ENCODE measurements at regions not wholly inside any gene's neighbourhood (a gene's known extent, or its start where the extent isn't known, plus 50 kb on each side); places are given as distances from the start of the nearest gene placed in this dataset.

GRCh38 chr12:127223011-127223410 lies 1044.0 kb upstream of the TMEM132C start:
- DNase-seq (ENCODE audit: low spot score): no peak
- no peak for ATAC-seq (ENCODE audit: insufficient number of reproducible peaks, low FRiP score, low read depth)
- H3K4me1 ChIP-seq (ENCODE audit: control insufficient read depth in 1 of 2, low read depth in 2 of 2): no peaks in the 10 kb centered on the region

GRCh38 chr12:127223731-127224130 lies 1043.2 kb upstream of the TMEM132C start:
- H3K27ac ChIP-seq: no peak overlapping the region
- DNase-seq (ENCODE audit: low spot score): no peak
- no peaks in the 10 kb centered on the region for H3K9me3 ChIP-seq
- ATAC-seq (ENCODE audit: insufficient number of reproducible peaks, low FRiP score, low read depth): no peak
- no peaks in the 10 kb centered on the region for H3K4me1 ChIP-seq (ENCODE audit: control insufficient read depth in 1 of 2, low read depth in 2 of 2)
- no peaks in the 10 kb centered on the region for H3K36me3 ChIP-seq
- no peaks in the 10 kb centered on the region for H3K27me3 ChIP-seq (replicated peaks; ENCODE audit: insufficient read depth)
- TF ChIP-seq CTCF (IDR thresholded peaks at IDR 0.05): no peak
- H3K4me3 ChIP-seq: no peak overlapping the region

More at GRCh38 chr12:127223011-127223410, 1044.0 kb upstream of the TMEM132C start:
- TF ChIP-seq CTCF (IDR thresholded peaks at IDR 0.05): no peak
- Histone ChIP-seq H3K27ac (no peak overlapping the region), H3K36me3 (no peaks in the 10 kb centered on the region), H3K9me3 (no peaks in the 10 kb centered on the region), H3K27me3 (replicated peaks; ENCODE audit: insufficient read depth) (no peaks in the 10 kb centered on the region), H3K4me3 (no peak overlapping the region)

DNA sequence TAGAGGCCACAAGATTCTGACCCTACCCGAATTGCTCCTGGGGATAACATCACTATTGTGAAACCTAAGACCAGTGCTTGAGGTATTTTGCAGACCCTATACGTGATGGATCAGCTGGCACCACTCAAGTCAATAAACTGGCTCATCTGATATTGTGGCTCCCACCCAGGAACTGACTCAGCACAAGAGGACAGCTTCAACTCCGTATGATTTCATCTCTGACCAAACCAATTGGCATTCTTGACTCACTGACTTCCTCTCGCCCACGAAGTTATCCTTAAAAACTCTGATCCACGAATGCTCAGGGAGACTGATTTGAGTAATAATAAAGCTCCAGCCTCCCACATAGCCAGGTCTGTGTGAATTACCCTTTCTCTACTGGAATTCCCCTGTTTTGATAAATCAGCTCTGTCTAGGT lies 1036.1 kb upstream of the TMEM132C start:
- TF ChIP-seq CTCF (IDR thresholded peaks at IDR 0.05): no peak
- Histone ChIP-seq H3K27ac (no peak overlapping the region), H3K27me3 (replicated peaks; ENCODE audit: insufficient read depth) (no peaks in the 10 kb centered on the region), H3K36me3 (no peaks in the 10 kb centered on the region), H3K4me3 (no peak overlapping the region), H3K9me3 (no peaks in the 10 kb centered on the region), H3K4me1 (ENCODE audit: control insufficient read depth in 1 of 2, low read depth in 2 of 2) (no peaks in the 10 kb centered on the region)
- ATAC-seq (ENCODE audit: insufficient number of reproducible peaks, low FRiP score, low read depth) (peak; percentile 12), DNase-seq (ENCODE audit: low spot score) (no peak)

DNA sequence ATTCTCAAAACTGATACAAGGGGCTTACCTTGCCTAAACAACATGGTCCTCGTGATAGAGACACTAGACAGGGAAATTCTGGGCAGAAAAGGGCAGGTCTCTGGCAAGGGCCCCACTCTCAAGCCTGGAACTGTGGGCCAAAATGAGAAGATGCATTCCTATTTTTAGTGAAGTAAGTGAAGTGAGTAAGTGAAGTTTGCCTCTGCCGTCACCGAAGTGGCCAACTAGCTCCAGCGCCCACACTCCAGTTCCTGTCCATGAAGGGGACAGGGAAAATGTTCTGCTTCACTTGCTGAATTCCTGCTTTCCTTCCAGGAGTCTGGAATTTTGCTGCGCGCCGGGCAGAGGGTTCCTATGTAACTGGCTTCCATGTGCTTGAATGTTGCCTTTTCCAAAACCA lies 1035.6 kb upstream of the TMEM132C start:
- DNase-seq (ENCODE audit: low spot score) (no peak), ATAC-seq (ENCODE audit: insufficient number of reproducible peaks, low FRiP score, low read depth) (no peak)
- no peak for TF ChIP-seq CTCF (IDR thresholded peaks at IDR 0.05)
- Histone ChIP-seq H3K36me3 (no peaks in the 10 kb centered on the region), H3K27me3 (replicated peaks; ENCODE audit: insufficient read depth) (no peaks in the 10 kb centered on the region), H3K9me3 (no peaks in the 10 kb centered on the region), H3K4me1 (ENCODE audit: control insufficient read depth in 1 of 2, low read depth in 2 of 2) (no peaks in the 10 kb centered on the region), H3K27ac (no peak overlapping the region), H3K4me3 (no peak overlapping the region)

GRCh38 chr12:127233016-127233415 lies 1034.0 kb upstream of the TMEM132C start:
- DNase-seq (ENCODE audit: low spot score) (no peak), ATAC-seq (ENCODE audit: insufficient number of reproducible peaks, low FRiP score, low read depth) (no peak)
- Histone ChIP-seq H3K4me3 (no peak overlapping the region), H3K27me3 (replicated peaks; ENCODE audit: insufficient read depth) (no peaks in the 10 kb centered on the region), H3K27ac (no peak overlapping the region), H3K36me3 (no peaks in the 10 kb centered on the region), H3K4me1 (ENCODE audit: control insufficient read depth in 1 of 2, low read depth in 2 of 2) (no peaks in the 10 kb centered on the region), H3K9me3 (no peaks in the 10 kb centered on the region)
- no peak for TF ChIP-seq CTCF (IDR thresholded peaks at IDR 0.05)
